PC-3 (cell line): ENCODE measurements at regions not wholly inside any gene's neighbourhood (a gene's known extent, or its start where the extent isn't known, plus 50 kb on each side); places are given as distances from the start of the nearest gene placed in this dataset.

ENCODE experiments used
- ATAC-seq: fragments of 200-7000 bp; cut with Tn5 transposase; 2 replicates; pipeline ENCODE4 v1.9.1; 2020; ENCODE audit warnings: mild to moderate bottlenecking, moderate library complexity
- BruUV-seq: library from RNA; stranded (reverse); fragments of 400-500 nt; replicated peaks from 2 replicates; lab custom pipeline; 2021; lab: Mats Ljungman, UMichigan
- CTCF ChIA-PET: fragments of 300-600 bp; sonication (Branson Sonifier 250); formaldehyde crosslinking; loops from one replicate; lab custom pipeline; 2022; ENCODE audit warnings: antibody characterized with exemption; lab: Charles Lee
- POLR2A ChIA-PET: fragments of 300-600 bp; sonication (Branson Sonifier 250); formaldehyde crosslinking; loops from one replicate; lab custom pipeline; 2022; ENCODE audit warnings: antibody characterized with exemption; ENCODE audit not compliant: unreplicated experiment; lab: Charles Lee
- DNase-seq: peaks from one replicate; pipeline ENCODE4 v3.0.0-alpha.2; 2015
- H2AFZ ChIP-seq: fragments of 300-600 bp; sonication (generic); 2 replicates; pipeline ENCODE4 v1.6.0; 2016; ENCODE audit warnings: antibody characterized with exemption, low read length
- H3F3A ChIP-seq: fragments of 300-600 bp; sonication (generic); one replicate; pipeline ENCODE4 v1.6.0; 2017; ENCODE audit warnings: antibody characterized with exemption, low read length, control low read depth, mild to moderate bottlenecking; ENCODE audit not compliant: unreplicated experiment
- H3K27ac ChIP-seq: fragments of 300-600 bp; sonication (generic); 2 replicates; pipeline ENCODE4 v1.5.1; 2016; ENCODE audit warnings: mild to moderate bottlenecking, low read length
- H3K27me3 ChIP-seq: fragments of 300-600 bp; sonication (generic); 2 replicates; pipeline ENCODE4 v1.6.1; 2016; ENCODE audit warnings: low read length, mixed read lengths
- H3K36me3 ChIP-seq: fragments of 300-600 bp; sonication (generic); 2 replicates; pipeline ENCODE4 v1.6.1; 2016; ENCODE audit warnings: low read depth, mixed run types, low read length, mixed read lengths
- H3K4me1 ChIP-seq: fragments of 300-600 bp; sonication (generic); 2 replicates; pipeline ENCODE4 v1.5.1; 2016; ENCODE audit warnings: low read length; ENCODE audit not compliant: insufficient read depth
- H3K4me2 ChIP-seq: fragments of 300-600 bp; sonication (generic); 2 replicates; pipeline ENCODE4 v1.6.0; 2016; ENCODE audit warnings: low read length
- H3K4me3 ChIP-seq: fragments of 300-600 bp; sonication (generic); 2 replicates; pipeline ENCODE4 v1.5.1; 2016; ENCODE audit warnings: mild to moderate bottlenecking, low read length, mixed read lengths
- H3K79me2 ChIP-seq: fragments of 300-600 bp; sonication (generic); 2 replicates; pipeline ENCODE4 v1.6.1; 2017; ENCODE audit warnings: low read length, mixed read lengths
- H3K9ac ChIP-seq: fragments of 300-600 bp; sonication (generic); 2 replicates; pipeline ENCODE4 v1.6.0; 2016; ENCODE audit warnings: mild to moderate bottlenecking, low read length
- H3K9me2 ChIP-seq: fragments of 300-600 bp; sonication (generic); replicated peaks from 2 replicates; pipeline ENCODE4 v1.6.1; 2016; ENCODE audit warnings: mixed run types, low read length, mixed read lengths
- H3K9me3 ChIP-seq: fragments of 300-600 bp; sonication (generic); 2 replicates; pipeline ENCODE4 v1.6.1; 2016; ENCODE audit warnings: low read length, mixed read lengths
- H4K20me1 ChIP-seq: fragments of 300-600 bp; sonication (generic); 2 replicates; pipeline ENCODE4 v1.6.1; 2016; ENCODE audit warnings: low read length, mixed read lengths
- CTCF ChIP-seq: fragments of 300-600 bp; sonication (generic); conservative IDR thresholded peaks from 2 replicates; pipeline ENCODE4 v1.5.1; 2017; ENCODE audit warnings: antibody characterized with exemption, low read depth, mild to moderate bottlenecking, low read length
- EZH2 ChIP-seq: fragments of 300-600 bp; sonication (generic); IDR thresholded peaks from one replicate; pipeline ENCODE4 v1.6.1; 2017; ENCODE audit warnings: antibody characterized with exemption, mild to moderate bottlenecking, low read length; ENCODE audit not compliant: unreplicated experiment
- EZH2phosphoT487 ChIP-seq: fragments of 300-600 bp; sonication (generic); IDR thresholded peaks from 2 replicates; pipeline ENCODE4 v1.6.1; 2018; ENCODE audit warnings: mild to moderate bottlenecking, antibody characterized with exemption, low read length, borderline replicate concordance
- intact Hi-C: fragments of 100-400 bp; cut with micrococcal nuclease; formaldehyde crosslinking; loops from 2 replicates; pipeline ENCODE4 v1.9.0; 2023

GRCh38 chr9:27933210-27934025 lies 360.1 kb upstream of the C9orf72 start:
- ChIA-PET POLR2A (no interaction called here), CTCF (no interaction called here)
- Histone ChIP-seq H3K9me3 (no peaks in the 10 kb centered on the region), H3K9ac (no peak overlapping the region), H3K9me2 (no peaks in the 10 kb centered on the region), H3K79me2 (no peaks in the 10 kb centered on the region), H2AFZ (no peak overlapping the region), H3K27me3 (peaks cover 15% of the 10 kb centered on the region; the same call in 1 of the 2 replicates), H3K4me2 (no peak overlapping the region), H3F3A (no peaks in the 10 kb centered on the region), H3K27ac (no peak overlapping the region), H3K36me3 (no peaks in the 10 kb centered on the region), H3K4me1 (no peaks in the 10 kb centered on the region), H3K4me3 (no peak overlapping the region), H4K20me1 (no peaks in the 10 kb centered on the region)
- no TSS peak for BruUV-seq
- TF ChIP-seq EZH2phosphoT487 (no peak), CTCF (no peak), EZH2 (no peak)
- no peak for ATAC-seq
- no peak for DNase-seq
- intact Hi-C loops = no loop called here

- H4K20me1 ChIP-seq = no peaks in the 10 kb centered on the region
- intact Hi-C loops = no loop called here
- H3K4me1 ChIP-seq = no peaks in the 10 kb centered on the region
- peaks cover 10% of the 10 kb centered on the region; the same call in 1 of the 2 replicates for H3K27me3 ChIP-seq
- ATAC-seq (no peak), DNase-seq (no peak)
- no peaks in the 10 kb centered on the region for H3F3A ChIP-seq
- no peak overlapping the region for H3K4me2 ChIP-seq
- no peak overlapping the region for H3K4me3 ChIP-seq
- TF ChIP-seq CTCF (no peak), EZH2 (no peak), EZH2phosphoT487 (no peak)
- H3K27ac ChIP-seq = no peak overlapping the region
- no peaks in the 10 kb centered on the region for H3K9me3 ChIP-seq
- no peak overlapping the region for H2AFZ ChIP-seq
- H3K36me3 ChIP-seq = no peaks in the 10 kb centered on the region
- no TSS peak for BruUV-seq
- POLR2A ChIA-PET = no interaction called here
- no peak overlapping the region for H3K9ac ChIP-seq
- H3K79me2 ChIP-seq = no peaks in the 10 kb centered on the region
- H3K9me2 ChIP-seq = no peaks in the 10 kb centered on the region
- CTCF ChIA-PET = no interaction called here
Observed at GRCh38 chr9:27934471-27934870, 361.2 kb upstream of the C9orf72 start.

- ATAC-seq (no peak), DNase-seq (no peak)
- Histone ChIP-seq H3K36me3 (no peaks in the 10 kb centered on the region), H3F3A (no peaks in the 10 kb centered on the region), H3K9me3 (no peaks in the 10 kb centered on the region), H3K27ac (no peak overlapping the region), H3K79me2 (no peaks in the 10 kb centered on the region), H3K9ac (no peak overlapping the region), H3K27me3 (peaks cover 6% of the 10 kb centered on the region; the same call in 1 of the 2 replicates), H3K4me1 (no peaks in the 10 kb centered on the region), H3K4me3 (no peak overlapping the region), H4K20me1 (no peaks in the 10 kb centered on the region), H2AFZ (no peak overlapping the region), H3K9me2 (no peaks in the 10 kb centered on the region), H3K4me2 (no peak overlapping the region)
- no peak for TF ChIP-seq EZH2phosphoT487
- TF ChIP-seq EZH2 = no peak
- no peak for TF ChIP-seq CTCF
- no TSS peak for BruUV-seq
- intact Hi-C loops = no loop called here
- ChIA-PET CTCF (no interaction called here), POLR2A (no interaction called here)
Observed at GRCh38 chr9:27939186-27939585, 365.9 kb upstream of the C9orf72 start.
